NCI-H1436 (cell line): ENCODE measurements at regions not wholly inside any gene's neighbourhood (a gene's known extent, or its start where the extent isn't known, plus 50 kb on each side); places are given as distances from the start of the nearest gene placed in this dataset.

Experiments
- DNase-seq: peaks from one replicate; lab custom pipeline; 2025; lab: John Stamatoyannopoulos, UW

DNA sequence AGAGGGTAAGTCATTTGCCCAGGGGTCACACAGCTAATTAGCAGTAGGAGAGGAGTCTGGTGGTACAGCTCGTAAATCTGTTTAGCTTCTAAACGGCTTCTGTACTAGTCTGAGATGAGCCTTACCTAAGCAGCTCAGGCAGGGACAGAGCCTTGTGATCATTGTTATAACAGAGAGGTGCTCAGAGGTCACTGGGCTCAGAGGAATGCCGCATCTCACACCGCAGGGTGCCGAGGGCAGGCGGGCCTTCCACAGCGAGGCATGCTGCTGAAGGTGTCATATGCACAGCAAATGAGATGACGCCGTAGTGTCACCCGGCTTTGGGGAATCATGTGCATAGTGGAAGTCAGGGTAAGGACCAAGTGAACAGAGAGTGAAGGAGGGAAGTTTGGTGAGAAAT lies 305.2 kb upstream of the FMN2 start:
- DNase-seq, result no peak

DNA sequence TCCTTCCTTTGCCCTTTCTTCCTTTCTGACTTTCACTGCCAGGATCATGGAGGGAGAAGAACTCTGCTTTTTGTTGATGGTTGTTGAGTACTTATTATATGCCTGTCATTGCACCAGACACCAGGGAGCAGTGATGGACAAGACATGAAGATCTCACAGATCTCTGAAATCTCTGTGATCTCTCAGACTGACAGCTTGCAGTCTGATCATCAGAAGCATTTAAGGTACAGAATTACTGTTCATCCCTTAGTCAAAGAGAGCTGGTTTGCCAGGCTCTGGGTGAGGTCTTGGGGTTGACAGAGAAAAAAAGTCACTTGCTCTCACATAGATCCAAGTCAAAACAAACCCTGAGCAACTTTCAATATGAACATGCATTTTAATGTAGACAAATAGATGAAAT lies 299.5 kb upstream of the FMN2 start:
- DNase-seq, result no peak

DNA sequence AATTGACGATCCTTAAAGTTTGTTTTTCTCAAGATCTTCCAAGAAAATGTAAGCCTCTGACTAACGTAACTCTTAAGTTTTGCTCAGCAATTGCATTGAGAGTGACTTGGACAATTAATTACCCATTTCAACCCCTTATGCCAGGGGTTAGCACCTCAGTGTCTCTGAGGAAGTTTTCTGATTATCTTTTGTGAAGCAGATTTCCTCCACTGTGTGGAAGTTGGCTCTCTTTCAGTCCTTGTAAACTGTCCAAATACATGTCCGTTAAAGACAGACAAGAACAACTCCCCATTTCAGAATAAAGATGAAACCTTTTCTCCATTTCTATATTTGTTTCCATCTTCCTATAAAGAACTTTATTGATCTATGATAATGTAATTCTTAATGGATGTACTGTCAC lies 296.4 kb upstream of the FMN2 start:
- DNase-seq, result no peak

DNA sequence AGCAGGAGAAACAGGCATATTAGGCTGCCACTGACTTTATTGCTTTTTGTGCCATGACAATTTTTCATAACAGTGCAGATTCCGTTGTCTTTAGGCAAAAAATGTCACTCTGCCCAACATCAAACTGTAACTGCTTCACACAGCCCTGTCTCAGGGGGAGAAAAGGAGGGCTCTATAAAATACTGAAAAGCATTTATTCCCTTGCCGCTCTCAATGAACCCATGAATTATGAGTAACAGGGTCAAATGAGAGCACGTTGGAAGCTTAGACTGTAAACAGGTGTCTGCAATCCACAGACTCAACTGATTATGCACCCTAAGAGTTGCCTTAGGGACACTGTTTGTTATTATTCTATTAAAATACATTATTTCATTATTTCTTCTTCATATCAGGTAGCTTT lies 292.1 kb upstream of the FMN2 start:
- DNase-seq, result no peak

DNA sequence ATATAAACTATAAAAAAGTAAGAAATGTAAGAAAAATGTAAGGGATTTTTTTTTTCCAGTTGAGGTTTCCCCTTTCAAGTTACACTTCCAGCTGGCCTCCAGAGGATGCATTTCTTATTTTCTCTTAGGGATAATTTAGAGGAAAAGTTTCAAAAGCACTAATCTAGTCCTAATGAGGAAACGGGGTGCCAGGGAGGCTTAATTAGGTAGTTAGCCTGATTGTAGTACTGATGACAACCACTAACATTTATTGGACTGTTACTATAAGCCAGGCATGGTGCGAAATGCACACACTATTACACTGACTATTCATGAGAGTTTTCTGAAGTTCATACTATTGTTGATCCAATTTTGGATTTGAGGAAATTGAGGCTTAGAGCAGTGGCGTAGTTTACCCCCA lies 290.8 kb upstream of the FMN2 start:
- no peak for DNase-seq

DNA sequence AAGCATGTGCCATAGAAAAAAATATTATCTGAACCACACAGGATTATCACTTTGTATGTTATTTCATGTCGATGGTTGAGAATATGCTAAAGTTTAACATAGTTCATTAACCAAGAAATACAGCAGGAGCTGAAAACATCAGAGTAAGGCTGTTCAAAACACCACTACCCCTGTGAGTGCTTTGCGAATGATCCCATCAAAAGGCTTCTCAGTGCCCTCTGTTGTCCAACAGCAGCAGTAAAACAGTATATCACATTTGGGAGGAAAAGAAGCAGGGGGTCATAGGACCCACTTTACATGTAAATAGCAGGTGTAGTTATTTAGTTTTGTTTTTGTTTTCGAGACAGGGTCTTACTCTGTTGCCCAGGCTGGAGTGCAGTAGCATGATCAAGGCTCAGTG lies 289.4 kb upstream of the FMN2 start:
- DNase-seq, result no peak

DNA sequence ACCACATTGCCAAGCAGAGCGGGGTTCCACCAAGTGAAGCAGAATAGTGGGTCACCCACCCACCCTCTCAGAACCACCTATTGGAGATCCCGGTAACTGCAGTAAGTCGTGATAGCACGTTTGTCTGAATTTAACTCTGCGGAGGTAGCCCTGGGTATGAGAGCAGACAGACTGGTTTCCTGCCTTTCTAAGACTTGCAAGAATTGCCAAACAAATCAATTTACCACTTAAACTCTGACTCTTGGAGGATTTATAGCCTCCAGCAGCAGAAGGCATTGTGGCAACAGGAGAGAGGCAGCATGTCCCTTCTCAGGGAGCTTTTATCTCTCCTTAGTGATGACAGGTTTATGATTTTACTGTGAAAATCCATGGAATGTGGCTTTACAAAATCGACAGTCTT lies 287.9 kb upstream of the FMN2 start:
- DNase-seq, result no peak

DNA sequence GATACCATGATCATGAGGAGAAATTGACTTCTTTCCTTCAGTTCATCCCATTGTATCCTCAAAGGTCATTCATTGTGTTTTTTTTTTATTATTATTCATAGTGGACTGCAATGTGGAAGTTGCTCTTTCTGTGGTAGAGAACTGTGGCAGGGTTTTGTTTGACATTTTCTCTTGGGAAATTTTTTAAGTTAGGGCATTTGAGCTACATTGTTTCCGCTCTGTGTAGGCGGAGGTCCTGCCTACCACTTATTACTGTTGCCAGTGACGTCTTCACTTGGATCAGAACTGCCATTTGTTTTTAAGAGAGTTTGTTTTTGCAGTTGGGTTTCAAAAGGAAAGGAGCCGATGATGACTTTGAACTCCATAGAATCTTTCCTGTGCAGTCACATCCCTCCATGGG lies 287.4 kb upstream of the FMN2 start:
- no peak for DNase-seq

DNA sequence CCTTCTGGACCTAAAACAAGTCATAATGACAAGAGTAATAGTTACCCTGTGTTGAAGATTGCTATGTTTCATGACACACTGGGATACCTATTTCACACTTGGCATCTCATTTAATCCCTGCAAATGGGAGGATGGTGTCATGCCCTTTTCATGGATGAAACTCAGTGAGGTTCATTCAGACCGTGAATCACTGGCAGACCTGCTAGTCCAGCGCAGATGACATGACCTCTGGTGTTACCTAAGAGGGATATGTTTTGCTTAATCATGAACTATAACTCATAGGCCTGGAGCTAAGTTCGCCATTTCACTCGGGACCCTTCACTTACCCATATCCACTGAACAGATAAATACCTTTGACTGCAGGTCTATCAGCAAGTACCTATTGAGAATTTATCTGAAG lies 286.6 kb upstream of the FMN2 start:
- DNase-seq, result no peak

DNA sequence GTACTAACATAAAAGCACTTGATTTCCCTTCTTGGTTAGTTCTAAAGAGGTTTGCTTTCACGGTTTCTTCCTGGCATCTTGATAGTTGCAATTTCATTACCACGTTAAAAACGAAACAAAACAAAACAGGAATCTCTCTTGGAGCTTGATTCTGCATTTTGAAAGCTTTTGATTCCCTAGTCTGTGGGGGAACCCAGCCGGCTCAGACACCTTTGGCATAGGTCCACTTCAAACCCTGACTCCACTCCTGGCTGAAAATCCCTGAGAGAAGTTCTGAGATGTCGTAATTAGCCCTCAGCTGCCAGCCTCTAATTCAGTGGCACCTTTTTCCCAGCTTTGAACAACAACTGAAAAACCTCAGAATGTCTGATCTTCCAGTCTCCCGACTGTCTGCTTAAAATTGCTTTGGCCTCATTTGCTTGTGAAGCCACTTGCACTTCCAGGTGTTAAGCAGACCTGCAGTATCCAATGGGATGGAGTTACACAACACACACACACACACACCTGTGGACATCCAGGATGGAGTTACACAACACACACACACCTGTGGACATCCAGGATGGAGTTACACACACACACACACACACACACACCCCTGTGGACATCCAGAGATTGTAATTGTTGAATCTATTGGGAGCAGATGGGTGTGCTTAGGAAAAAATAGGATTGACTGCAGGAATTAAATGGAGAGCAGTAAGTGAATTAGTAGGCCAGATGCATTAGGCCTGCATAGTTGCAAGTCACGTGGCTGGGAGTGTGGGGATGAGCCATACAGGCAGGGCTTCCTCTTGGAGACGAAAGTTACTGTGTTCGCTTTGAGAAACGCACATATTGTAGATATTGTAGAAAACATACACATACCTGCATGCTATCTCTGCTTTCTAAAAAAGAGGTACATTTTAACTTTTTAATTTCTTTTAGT lies 285.6 kb upstream of the FMN2 start:
- DNase-seq, result no peak

DNA sequence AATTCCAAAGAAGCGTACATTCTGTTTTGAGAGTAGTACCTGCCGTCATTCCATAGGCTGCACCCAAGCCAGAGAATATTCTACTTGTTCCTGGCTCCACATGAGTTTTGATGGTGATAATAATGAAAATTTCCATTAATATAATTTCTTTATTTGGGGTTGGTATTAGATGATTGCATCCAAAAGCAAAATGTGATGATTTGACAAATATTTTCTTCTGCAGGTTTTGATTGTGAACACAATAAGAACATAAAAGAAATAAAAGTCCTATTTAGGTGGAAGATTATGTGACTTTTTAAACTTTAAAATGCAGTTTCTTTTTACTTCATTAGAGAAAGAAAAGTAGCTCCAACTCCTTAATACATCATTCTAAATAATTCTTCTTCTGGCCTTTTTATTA lies 284.8 kb upstream of the FMN2 start:
- no peak for DNase-seq

DNA sequence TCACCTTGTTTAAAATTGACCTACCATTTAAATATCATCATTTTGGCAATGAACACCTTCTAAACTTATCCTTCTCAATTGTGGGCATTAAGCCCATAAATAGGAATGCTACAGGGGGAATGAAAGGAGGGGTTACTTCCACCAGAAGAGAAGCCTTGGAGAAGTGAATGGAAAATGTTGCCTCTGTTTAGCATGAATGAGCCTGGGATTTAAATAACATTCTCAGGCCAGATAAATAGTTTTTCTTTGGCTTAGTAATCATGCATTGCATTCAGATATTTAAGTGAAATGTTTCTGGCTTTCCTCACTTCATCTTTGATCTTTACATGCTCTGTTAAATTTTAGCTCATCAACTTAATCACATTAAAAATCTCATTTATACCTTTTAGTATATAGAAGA lies 284.3 kb upstream of the FMN2 start:
- DNase-seq, result no peak

DNA sequence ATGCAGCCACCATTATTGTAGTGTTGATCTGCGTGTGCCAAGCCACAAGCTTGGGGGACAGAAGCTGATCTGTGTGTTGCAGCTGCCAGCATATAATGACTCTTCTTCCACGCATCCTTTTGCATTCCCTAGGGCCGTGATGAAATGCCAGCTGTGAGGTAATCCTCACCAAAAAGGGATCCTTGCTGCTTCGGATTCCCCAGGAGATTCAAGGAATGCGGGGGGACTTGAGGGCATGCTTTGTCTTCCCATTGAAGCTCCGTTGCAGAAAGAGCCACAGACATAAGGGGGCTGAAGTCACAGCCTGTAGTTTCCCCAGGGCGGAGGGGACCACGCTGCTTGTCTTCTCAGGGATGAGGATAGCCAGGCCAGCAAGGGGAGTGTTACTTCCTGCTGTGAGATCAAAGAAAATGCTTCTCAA lies 281.6 kb upstream of the FMN2 start:
- DNase-seq, result no peak

DNA sequence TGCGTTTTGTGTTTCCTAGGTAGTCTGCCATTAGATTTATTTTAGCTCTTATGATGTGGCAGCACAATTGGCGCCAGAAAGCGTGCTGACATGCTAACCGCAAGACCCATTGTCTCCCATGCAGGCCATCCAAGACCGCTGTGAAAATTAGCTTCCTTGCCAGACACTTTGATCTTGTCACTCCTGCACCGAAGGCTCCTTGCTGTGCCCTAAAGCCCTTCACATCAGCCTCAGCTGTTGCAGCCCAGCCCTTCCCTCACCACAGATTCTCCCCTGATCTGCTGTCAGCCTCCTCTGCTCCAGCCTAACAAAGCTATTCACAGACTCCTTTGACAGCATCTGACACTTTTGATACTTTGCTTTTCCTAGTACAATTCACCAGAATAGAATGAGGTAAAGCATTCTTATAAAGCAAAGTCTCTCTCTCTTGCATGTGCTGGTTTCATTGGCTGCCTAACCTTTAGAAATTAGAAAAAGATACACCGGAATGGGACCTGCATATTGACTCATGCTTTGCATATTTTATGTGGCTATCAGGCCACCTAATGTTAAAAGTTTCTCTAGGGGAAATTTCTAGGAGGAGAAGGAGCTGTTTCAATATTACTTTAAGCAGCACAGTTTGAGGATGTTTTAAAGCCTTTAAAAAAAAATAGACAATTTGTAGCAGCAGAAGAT lies 280.3 kb upstream of the FMN2 start:
- no peak for DNase-seq

DNA sequence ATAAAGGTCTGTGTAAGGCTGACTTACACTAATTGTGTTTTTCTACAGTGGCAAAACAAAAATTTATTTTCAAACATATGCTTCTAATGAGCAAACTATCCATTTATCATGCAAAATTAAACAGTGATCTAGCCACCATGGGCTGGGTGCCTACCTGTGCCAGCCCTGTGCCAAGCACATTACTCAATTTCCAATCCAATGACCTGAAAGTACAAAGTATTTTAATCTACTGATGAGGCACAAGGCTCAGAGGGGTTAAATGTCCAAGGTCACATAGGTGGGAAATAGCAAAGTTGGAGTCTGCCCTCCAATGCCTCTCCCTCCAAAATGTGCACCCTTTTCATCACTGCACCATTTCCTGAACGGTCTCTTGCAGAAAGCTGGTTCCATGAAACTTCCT lies 279.1 kb upstream of the FMN2 start:
- DNase-seq, result no peak

DNA sequence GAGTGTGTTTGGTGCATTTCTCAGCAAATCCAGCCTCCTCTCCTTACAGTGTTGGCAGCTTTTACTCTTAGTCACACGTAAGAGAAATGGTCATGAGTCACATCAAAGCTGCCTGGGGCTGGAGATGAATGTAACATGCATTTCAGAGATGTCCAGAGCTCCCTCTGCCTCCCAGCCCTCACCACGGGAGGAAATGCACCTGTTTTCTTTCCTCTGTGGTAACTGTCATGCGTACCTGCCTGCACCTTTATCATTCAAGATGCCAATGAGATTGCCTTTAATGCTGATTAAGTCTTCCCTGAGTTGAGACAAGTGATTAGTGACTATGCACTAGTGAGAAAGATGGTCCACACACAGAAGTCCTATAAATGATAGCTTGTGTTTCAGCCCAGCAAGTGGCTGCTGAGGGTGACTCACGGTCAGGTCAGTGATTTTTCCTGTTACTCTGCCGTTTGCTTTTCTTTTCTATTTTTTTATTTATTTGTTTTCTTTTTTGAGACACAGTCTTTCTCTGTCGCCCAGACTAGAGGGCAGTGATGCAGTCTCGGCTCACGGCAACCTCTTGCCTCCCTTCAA lies 277.3 kb upstream of the FMN2 start:
- DNase-seq, result no peak

DNA sequence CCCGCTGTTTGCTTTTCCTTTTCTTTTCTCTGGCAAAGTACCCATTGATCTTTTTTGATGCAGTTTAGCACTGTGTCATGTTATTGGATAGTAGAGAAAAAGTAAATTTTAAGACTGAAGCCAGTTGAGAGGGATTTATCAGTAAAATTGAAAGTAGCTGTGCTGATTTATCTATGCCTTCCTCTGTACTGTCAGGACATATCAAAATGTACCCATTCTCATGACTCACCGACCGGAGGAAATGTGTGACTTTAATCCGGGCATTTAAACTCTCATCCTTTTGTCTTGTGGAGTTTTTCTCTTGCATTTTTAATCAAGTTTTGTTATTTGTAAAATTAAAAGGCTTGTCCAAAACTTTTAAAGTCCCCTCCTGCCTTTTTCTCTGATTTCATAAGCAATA lies 276.6 kb upstream of the FMN2 start:
- no peak for DNase-seq

DNA sequence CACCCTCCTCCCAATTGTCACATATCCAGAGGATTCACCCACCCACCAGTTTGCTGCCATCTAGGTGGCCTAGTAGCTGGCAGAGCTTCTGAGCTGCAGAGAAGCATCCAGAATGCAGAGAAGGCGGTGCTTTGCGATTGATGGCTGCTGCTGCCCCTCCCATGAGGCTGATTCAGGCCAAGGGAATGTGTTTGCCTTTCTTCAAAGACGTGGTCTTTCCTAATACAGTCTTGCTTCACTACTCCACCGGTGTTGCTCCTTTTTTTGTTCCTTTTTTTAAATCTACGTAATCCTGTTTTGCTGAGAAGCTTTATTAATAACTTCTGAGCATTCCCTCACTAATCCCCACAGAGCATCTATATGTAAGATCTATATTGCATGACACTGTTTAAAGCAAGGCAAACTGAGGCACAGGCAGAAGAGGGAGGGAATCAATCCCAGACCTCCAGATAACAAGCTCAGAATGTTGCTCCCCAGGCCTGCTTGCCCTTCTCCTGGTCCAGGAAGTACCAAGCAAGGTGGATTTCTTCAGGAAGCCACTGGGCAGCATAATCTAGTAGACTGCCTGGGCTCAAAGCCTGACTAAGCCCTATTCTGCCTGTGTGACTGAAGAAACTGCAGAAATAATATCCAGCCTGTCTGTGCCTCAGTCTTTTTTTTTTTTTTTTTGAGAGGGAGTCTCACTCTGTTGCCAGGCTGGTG lies 275.5 kb upstream of the FMN2 start:
- no peak for DNase-seq

DNA sequence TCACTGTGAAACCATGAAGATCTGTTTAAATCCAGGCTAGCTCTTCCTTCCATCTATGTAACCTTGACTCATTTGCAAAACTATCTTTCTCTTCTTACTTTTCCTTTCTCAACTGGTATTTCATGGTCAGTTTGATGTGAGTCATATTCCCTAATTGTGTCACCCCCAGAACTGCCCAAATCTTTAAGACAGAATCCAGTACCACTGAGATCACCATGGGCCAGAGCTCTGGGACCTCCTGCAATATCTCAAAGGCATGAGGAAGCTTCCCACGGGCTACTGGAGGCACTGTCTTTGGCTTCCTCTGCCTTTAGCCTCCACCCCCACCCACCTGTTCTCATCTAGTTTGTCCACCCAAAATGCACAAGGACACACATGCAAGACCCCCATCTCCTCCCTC lies 274.4 kb upstream of the FMN2 start:
- DNase-seq, result no peak

DNA sequence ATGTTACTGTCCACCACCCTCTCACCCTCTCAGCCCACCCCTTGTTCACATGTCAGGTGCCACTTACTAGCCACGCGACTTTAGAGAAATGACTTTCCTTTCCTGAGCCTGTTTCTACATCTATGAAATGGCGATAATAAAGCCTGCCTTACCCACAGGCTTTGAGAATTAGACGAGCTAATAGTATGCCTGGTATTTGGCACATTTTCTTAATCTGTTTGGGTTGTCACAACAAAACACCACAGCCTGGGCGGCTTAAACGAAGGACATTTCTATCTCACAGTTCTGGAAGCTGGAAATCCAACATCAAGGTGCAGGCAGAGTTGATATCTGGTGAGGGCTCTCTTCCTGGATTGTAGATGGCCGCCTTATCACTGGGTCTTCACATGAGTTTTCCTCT lies 273.9 kb upstream of the FMN2 start:
- DNase-seq, result no peak

DNA sequence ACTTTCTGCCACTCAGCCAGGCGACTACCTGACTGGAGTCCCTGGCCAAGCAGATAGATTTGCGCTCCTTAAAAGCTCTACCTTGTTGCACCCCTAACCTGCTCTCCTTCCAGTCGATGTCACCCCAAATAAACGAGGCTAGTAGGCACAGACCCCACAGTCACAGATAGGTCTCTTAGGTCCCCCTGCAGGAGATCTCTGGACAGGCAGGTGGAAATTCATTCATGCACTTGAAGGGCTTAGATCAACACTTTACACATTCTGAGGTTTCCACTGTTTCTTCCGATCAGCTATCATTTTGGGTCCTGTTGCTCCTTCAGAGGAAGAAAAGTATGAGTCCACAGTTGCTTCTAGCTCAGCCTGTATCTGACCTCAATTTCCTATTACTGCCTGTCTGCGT lies 272.6 kb upstream of the FMN2 start:
- no peak for DNase-seq

DNA sequence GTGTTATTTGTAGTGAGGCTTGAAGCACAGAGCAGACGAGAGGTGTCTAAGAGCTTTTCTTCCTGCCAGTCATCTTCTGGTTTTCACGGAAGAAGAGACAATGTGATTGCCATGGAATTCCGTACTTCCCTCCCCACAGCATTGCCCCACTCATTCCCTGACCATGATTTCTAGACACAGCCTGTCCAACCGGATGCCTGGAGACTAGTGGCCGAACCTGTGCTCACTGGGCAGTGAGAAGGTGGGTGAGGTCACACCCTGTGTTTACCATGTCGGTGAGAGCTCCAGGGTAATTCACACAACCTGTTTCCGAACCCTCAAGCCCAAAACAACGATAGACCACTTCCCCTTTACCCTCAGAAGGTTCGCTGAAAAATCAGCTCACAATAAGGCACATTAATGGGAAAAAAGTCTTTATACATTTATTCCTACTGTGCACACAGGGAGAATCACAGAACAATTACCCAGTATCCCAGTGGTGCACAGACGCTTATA lies 271.9 kb upstream of the FMN2 start:
- no peak for DNase-seq

DNA sequence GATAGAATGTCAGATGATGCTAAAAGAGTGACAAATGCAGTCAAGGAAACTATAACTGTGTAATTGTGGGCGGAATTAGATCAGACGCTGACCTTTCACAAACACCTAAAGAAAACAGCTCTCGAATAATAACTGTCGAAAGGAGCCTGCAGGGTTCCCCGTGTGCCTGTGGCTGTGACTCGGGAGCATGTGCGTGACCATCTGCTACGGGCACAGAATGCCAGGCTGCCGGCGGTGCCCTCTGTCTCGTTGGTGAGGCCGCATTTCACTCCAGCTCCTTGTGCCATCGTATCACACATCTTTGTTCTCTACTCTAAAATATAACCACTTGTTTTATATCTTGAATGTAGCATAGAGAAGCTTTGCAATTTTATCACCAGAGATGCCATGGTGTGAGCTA lies 267.8 kb upstream of the FMN2 start:
- DNase-seq, result no peak
